ENCODE measurements at regions not wholly inside any gene's neighbourhood (a gene's known extent, or its start where the extent isn't known, plus 50 kb on each side); places are given as distances from the start of the nearest gene placed in this dataset.

GRCh38 chr9:90035471-90035870 lies 430.7 kb downstream of the GADD45G start:
- no peak for TF ChIP-seq POLR2A (IDR thresholded peaks at IDR 0.05)
- TF ChIP-seq, protein P1, sequence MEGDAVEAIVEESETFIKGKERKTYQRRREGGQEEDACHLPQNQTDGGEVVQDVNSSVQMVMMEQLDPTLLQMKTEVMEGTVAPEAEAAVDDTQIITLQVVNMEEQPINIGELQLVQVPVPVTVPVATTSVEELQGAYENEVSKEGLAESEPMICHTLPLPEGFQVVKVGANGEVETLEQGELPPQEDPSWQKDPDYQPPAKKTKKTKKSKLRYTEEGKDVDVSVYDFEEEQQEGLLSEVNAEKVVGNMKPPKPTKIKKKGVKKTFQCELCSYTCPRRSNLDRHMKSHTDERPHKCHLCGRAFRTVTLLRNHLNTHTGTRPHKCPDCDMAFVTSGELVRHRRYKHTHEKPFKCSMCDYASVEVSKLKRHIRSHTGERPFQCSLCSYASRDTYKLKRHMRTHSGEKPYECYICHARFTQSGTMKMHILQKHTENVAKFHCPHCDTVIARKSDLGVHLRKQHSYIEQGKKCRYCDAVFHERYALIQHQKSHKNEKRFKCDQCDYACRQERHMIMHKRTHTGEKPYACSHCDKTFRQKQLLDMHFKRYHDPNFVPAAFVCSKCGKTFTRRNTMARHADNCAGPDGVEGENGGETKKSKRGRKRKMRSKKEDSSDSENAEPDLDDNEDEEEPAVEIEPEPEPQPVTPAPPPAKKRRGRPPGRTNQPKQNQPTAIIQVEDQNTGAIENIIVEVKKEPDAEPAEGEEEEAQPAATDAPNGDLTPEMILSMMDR (IDR thresholded peaks at IDR 0.05): no peak

Measured in upper lobe of left lung (tissue), 4 donors.